UCSD-AML1 (cell line): ENCODE measurements at regions not wholly inside any gene's neighbourhood (a gene's known extent, or its start where the extent isn't known, plus 50 kb on each side); places are given as distances from the start of the nearest gene placed in this dataset.

Source experiments
- DNase-seq: peaks from one replicate; lab custom pipeline; 2025; ENCODE audit not compliant: unreplicated experiment; lab: John Stamatoyannopoulos, UW

DNA sequence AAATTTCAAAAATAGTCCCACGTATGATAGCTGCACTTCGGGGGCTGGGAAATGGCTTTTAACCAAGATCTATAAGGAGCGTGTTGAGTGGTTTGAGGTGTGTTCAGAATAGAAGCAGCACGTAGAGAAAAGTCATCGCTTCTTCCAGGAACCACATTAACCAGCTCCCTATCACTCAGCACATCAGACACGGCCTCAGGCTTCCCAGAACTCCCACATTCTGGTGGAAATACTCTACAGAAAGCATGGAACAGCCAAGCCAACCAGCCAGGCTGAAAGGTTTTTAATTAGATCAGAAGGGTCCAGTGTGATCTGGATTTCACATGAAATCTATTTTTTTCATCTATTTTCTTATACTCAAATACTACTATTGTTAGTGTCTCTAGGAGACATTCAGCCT lies 231.5 kb upstream of the NRP1 start:
- DNase-seq, result no peak

DNA sequence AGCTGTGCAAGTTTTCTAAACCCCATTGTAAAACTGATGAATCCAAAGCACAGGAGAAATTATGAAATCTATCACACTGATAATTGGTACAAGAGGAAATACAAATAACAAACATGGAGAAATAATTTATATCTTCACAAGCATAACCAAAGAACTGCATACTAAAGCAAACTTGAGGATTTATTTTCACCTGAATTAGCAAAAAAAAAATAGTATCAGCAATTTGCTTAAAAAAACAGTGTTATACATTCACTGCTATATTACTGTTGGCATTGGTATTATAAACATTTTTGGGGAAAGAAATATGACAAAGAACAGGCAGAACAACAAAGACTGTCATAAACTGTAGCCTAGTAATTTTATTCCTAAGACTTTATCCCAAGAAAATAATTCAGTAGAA lies 230.8 kb upstream of the NRP1 start:
- no peak for DNase-seq

DNA sequence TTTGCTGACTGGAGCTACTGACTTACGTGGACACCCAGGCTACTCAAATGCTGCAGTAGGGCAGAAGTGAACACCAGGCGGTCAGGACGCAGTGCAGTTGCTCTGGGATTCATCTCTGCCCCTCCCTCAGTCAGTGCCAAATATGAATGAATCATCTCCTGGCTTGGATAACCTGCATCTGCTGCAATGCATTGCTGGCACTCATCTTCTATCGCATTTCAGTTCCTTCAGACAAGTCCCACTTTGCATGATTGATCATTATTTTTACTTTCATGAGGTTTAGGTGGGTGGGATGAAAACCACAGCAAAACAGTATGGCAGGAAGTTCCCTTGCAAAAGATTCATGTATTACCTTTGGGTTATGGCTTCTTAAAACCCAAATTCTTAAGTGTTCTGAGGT lies 224.6 kb upstream of the NRP1 start:
- DNase-seq, result no peak

DNA sequence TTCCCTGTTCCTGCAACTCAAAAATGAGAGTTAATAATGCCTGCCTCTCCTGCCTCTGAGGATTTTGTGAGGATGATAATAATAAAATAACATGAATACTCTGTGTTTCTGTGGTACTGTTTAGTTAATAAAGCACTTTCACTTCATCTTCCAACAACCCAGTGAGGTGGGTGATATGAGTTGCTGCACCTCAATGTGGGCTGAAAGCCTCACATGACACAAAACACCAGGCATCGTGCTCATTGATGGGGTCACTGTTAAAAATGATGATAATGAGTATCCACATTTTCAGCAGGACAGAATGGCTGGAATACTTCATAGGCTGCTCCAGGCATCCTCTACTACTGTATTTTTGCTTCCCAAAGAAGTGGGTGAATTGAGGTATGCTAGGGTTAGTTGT lies 222.8 kb upstream of the NRP1 start:
- DNase-seq, result no peak

DNA sequence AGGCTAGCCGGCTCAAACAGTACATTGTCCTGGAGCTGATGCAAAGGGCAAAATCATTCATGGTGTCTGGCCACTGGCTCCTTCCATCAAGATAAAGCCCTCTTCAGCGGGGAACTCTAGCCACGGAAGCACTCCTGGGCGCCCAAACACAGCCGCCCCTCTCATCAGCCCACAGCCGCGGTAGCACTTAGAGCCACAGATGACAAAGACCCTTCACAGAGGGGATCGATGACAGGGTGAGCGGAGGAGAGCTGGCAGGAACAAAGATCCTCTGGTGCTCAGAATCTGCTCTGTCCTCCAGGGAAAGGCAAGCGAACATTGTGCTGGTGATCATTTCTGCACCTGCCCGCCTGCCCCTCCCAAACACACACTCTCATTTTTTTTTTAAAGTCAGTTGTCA lies 222.2 kb upstream of the NRP1 start:
- no peak for DNase-seq

DNA sequence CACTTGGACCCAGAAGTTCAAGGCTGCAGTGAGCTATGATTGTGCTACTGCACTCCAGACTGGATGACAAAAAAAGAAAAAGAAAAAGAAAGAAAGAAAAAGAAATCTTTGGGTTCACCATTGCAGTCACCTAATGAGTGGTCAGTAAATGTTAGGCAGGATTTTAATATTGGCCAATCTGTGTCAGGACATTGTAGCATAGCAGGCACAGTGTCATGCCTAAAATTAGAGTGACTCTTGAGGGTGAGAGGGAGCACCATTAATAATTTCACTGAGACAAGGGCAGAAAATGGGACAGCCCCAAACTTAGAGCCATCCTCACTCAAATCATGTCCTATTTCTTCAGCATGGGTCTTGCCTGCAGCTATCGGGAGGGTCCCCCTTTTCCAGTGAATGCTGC lies 221.6 kb upstream of the NRP1 start:
- no peak for DNase-seq

DNA sequence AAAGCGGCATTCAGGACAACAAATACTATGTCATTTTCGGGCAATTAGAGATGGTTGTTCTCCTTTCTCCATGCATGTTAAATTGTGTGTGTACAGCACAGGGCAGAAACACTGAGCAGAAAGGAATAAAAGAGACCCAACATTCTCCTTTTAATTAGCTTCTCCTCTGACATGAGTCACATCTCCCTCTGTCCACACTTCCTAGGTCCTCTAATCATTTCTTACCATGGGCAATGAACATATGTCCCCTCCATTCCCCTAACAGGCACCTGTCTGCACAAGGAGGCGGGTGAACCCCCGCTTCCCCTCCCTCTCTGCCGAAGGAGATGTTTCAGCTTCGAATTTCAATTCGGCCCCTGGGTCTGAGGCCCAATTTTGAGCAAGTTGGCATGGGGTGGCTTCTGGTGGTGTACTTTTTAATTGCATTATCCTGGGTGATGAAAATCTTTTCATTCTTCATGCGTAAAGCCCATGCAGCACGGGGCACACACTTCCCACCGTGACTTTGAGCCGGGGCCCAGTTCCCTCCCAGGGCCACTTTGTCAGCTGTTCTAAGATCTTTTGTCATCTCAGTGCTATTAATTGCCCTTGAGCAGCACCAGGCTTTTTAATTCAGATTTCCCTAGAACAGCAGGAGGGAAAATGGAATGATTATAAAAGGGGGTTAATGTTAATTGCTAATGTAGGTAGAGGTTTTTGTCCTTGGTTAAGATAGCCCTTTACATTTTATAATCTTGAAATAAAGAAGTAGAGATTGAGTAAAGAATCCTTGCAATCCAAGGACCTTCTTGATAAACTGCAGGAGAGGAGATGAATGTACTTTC lies 219.5 kb upstream of the NRP1 start:
- no peak for DNase-seq

DNA sequence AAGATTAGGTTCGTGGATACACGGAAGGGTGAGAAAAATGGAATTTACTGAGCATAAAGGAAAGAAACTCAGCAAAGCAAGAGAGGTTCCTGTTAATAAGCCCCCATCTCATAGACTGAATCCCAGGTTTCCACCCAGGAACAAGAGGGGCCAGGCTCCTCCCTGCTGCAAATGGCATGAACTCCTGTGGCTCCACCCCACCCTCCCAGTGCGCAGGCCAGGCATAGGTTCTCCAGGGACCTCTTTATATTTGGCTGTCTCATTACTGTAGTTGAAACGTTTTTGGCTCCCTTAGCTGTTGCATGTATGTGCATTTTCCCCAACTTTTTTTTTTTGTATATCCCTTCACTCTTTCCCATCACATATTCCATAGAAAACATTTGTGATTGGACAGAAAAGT lies 217.8 kb upstream of the NRP1 start:
- DNase-seq, result no peak

DNA sequence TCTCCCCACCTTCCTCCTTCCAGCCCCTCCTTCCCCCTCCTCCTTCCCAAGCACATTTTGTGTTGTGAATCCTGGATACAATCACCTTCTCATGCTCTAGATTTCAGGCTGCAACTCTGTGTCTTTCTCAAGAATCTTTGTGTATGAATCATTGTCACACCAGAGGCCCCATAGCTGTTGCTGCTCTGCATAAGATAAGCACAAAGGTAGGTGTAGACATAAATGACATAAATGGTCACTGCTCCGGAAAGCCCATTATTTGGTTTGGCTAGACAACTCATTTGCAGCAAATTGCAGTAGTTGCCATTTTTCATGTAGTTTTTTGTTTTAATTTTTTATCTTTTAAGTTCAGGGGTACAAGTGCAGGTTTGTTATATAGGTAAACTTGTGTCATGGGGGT lies 216.3 kb upstream of the NRP1 start:
- no peak for DNase-seq

DNA sequence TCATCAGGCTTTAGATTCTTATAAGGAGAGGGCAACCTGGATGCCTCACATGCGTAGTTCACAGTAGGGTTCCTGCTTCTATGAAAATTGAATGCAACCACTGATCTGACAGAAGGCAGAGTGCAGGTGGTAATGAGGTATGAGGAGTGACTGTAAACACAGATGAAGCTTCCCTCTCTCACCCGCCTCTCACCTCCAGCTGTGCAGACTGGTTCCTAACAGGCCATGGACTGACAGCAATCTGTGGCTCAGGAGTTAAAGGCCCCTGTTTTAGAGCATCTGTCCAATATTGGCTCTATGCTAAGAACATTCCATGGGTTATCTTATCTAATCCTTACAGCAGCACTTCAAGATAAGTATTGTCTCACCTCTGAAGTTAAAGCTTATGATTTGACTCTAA lies 213.5 kb upstream of the NRP1 start:
- no peak for DNase-seq

DNA sequence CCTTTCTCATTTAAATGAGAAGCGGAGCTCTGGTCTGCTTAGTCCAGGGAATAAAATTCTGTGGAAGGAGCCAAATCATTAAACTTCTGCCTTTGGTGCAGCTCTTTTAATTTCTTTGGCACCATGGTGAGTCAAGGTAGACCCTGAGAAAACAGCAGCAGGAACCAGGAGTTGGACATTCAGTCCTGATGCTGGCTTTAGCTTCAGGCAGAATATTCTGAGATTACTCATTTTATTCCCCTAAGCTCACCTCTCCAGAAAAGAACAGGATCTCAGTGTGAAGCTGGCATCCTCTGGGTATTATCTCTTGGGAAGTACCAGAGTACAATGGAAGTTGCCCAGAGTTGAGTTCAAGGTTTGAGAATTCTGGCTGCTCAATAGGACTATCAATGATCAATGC lies 211.6 kb upstream of the NRP1 start:
- no peak for DNase-seq

DNA sequence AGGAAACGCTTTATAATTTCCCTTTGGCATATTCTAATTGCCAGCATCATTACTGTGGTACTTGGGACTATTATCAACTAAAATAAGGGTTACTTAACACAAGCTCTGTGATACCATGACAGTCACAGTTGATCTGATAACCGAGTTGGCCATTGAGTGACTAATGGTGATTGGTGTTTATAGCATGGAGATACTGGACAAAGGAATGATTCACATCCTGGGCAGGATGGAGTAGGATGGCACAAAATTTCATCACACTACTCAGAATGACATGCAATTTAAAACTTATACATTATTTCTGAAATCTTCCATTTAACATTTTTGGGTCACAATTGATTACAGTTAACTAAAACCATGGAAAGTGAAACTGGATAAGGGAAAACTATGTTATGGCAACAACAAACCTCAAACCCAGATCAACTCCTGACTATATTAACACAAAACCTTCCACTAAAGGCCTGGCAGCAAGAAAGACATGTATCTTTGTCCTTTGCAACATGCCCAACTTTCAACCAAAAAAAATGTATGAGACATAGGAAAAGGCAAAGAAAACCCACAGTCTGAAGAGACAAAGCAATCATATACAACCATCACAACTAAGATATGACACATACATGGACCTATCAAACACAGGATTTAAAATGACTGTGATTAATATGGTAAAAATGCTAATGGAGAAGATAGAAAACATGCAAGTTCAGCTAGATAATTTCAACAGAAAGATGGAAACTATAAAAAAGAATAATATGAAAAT lies 208.5 kb upstream of the NRP1 start:
- no peak for DNase-seq

DNA sequence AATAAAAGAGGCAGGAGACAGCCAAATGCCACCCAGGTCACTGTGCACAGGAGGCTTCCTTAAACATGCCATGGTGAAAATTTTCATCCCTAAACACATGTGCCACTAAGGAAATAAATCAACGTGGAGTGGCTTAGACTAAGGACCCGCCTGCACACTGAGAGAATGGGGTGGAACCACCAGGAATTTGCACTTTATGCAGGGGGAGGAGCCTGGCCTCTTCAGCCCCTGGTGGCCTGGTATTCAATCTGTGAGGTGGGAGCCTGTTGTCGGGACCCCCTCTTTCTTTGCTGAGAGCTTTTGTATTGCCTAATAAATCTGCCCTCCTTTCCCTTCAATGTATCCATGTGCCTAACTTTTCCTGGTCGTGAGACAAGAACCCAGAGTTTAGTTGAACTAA lies 204.6 kb upstream of the NRP1 start:
- no peak for DNase-seq

DNA sequence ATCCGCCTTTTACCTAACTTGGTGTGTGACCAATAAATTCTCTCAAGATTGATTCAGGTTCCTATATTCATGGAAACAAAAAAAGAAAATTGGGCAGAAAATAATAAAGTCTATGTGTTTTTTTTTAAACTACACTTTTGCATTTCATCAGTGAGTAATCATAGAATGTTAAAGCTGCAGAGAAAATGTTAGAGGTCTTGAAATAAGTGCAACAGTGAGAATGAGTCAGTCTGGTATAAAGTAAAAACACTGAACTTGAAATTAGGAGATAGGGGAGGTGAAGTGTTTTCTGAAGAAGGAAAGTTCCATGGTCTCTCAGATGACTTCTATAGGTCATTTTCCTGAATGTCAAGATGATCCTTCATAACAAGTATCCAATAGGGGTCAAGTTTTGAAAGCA lies 202.6 kb upstream of the NRP1 start:
- DNase-seq, result no peak

DNA sequence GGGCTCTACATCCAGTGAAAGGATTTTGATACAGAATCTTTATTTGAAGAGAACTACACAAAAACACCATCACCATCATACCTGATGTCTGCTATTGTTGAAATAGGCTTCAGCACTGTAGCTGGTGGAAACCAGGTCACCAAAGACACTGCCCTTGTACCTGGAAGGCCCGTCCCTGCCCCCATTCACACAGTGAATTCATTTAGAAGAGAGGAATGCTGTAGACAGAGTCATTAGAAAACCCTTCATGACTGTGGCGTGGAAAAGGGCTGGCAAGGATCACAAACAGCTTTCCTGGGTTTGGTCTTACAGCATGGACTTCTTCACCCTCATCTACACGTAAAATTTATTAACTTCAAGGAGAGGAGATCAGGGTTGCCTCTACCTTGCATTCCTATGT lies 202.0 kb upstream of the NRP1 start:
- no peak for DNase-seq

DNA sequence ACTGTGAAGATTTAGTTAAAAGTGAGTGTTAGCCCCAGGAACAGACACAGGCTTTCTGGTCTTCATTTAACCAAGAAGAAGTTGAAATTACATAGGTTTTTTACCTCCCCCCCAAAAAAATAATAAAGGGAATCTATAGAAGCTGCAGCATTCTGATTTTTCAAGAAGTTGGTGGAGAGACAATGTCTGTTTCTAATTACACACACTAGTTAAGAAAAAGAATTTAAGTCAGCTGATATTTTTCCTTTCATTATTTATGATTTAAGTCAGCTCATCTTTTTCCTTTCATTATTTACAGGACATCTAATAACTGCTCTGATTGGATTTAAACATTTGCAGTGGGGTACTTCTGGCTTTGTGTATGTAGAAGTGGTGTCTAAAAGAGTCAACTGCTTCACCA lies 201.4 kb upstream of the NRP1 start:
- DNase-seq, result no peak

DNA sequence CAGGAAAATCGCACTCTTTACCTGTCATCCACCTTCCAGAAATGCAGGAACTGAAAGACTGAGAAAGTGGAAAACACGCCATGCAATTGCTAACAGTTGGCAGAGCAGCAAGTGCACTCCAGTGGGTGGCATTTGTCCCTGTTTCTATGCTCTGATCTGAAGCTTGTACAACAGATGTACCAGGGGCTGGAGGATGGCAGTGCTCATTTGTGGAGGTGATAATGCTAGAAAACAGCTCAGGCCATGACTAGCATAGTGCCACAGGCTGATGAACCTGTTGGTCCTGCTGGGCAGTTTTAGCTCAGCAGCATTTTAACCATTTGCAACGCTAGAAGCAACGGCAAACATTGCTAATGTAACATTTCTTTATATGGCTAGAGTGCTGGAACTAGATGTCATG lies 199.9 kb upstream of the NRP1 start:
- no peak for DNase-seq

DNA sequence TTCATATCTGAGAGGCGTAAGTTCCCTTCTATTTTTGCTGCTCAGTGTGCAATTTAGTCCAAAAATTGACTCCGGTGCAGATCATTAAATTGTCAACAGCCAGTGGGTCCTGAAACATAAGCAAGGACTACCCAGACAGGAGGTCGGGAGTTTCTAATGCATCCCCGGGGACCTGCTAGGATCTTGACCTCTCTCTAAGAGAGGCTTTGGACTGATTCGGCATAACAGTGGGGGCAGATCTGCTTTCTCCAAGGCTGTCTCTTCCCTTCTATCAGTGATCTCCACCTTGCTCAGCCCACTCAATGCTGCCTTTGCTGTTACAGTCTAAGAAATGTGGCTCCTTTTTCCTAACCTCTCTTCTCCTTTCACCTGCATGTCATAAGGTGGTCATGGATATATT lies 199.1 kb upstream of the NRP1 start:
- DNase-seq, result no peak

DNA sequence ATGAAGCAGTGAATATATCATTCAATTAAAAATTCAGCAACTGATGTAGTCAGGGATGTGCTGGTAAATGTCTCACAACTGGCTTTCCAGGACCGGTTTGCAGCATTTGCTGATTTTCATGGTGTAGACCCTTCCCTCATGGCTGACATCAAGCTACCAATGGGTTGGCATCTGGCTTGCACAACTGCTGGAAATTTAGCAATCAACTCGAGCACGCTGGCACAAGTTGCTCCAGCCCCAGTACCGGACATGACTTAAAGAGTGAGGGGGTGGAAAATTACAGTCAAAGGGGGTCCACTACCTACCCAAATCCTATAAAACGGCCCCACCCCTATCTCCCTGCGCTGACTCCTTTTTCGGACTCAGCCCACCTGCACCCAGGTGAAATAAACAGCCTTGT lies 198.4 kb upstream of the NRP1 start:
- no peak for DNase-seq

DNA sequence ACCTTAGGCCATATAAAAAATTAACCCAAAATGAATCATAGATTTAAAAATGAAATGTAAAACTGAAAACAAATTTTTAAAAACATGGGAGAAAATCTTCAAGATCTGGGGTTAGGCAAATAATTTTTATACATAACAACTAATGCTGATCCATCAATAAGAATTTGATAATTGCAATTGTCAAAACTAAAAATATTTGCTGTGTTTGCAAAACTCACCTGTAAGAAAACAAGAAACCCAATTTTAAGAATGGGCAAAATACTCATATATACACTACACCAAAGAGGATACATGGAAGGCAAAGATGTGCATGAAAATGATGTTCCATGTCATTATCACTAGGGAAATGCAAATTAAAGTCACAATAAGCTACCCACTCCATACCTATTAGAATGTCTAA lies 194.8 kb upstream of the NRP1 start:
- DNase-seq, result no peak

DNA sequence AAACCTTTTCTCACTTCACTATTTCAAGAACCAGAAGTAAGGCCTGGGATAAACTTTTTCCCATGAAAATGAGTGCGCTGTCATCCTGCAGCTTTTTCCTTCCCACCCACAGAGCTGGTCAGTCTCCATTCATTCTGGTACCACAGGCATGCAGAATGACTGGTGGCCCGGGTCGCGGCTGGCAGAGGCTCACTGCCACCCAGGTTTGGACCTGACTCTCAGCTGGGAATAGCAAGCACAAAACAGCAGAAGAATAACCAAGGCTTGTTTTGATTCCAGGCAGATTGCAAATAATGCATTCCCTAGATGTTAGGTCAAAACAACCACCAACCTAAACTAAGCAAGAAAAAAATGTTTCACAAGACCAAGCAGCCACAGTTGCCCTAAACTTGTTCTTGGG lies 190.5 kb upstream of the NRP1 start:
- no peak for DNase-seq

DNA sequence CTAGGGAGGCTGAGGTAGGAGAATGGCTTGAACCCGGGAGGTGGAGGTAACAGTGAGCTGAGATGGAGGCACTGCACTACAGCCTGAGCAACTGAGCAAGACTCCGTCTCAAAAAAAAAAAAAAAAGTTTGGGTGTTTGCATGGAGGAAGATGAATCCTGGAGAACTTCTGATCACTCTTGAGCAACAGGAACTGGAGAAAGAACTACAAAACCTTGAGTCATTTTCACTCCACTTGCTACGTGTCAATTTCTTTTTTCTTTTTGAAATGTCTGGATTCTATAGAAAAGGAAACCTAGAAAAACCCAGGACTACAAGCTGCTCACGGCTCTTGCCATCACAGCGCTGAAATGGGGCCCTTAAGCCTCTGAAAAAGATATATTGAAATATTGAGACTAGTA lies 189.6 kb upstream of the NRP1 start:
- no peak for DNase-seq
